ENCODE measurements at regions not wholly inside any gene's neighbourhood (a gene's known extent, or its start where the extent isn't known, plus 50 kb on each side); places are given as distances from the start of the nearest gene placed in this dataset.

DNA sequence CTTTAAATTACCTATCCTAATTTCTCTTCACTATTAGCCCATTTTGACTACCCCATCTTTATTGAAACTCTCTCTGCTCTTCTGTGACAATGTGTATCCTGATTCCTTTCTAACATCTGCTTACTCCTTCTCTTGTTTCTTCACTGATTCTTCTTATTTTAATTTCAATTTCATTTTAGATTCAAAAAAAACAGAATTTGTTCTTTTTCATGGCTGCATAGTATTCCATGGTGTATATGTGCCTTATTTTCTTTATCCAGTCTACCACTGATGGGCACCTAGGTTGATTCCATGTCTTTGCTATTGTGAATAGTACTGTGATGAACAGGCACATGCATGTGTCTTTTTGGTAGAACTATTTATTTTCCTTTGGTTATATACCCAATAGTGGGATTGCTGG is 120.0 kb upstream of the VAMP7 start:
- TF ChIP-seq, protein P1, sequence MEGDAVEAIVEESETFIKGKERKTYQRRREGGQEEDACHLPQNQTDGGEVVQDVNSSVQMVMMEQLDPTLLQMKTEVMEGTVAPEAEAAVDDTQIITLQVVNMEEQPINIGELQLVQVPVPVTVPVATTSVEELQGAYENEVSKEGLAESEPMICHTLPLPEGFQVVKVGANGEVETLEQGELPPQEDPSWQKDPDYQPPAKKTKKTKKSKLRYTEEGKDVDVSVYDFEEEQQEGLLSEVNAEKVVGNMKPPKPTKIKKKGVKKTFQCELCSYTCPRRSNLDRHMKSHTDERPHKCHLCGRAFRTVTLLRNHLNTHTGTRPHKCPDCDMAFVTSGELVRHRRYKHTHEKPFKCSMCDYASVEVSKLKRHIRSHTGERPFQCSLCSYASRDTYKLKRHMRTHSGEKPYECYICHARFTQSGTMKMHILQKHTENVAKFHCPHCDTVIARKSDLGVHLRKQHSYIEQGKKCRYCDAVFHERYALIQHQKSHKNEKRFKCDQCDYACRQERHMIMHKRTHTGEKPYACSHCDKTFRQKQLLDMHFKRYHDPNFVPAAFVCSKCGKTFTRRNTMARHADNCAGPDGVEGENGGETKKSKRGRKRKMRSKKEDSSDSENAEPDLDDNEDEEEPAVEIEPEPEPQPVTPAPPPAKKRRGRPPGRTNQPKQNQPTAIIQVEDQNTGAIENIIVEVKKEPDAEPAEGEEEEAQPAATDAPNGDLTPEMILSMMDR (conservative IDR thresholded peaks at IDR 0.05; ENCODE audit: low read depth, low read length) = no peak
- no peak for TF ChIP-seq EZH2phosphoT487 (IDR thresholded peaks at IDR 0.05; ENCODE audit: borderline replicate concordance, low read length)
